GM12878 (cell line): ENCODE measurements at regions not wholly inside any gene's neighbourhood (a gene's known extent, or its start where the extent isn't known, plus 50 kb on each side); places are given as distances from the start of the nearest gene placed in this dataset.

ENCODE experiments used
- ATAC-seq: fragments of 200-7000 bp; cut with Tn5 transposase; 3 replicates; pipeline ENCODE4 v1.9.1; 2020; ENCODE audit warnings: mild to moderate bottlenecking, moderate library complexity
- BruUV-seq: library from RNA; stranded (reverse); fragments of 400-500 nt; replicated peaks from 2 replicates; lab custom pipeline; 2021; lab: Mats Ljungman, UMichigan
- CTCF ChIA-PET: fragments of 300-600 bp; sonication (Branson Sonifier 250); formaldehyde crosslinking; extraction: SDS; loops from one replicate; lab custom pipeline; 2021; ENCODE audit warnings: inconsistent platforms; lab: Yijun Ruan, JAX
- POLR2A ChIA-PET: fragments of 350-600 bp; formaldehyde crosslinking; extraction: SDS; loops from one replicate; lab custom pipeline; 2021; ENCODE audit warnings: inconsistent platforms; lab: Charles Lee
- RAD21 ChIA-PET: fragments of 300-600 bp; sonication (Branson Sonifier 250); formaldehyde crosslinking; loops from one replicate; lab custom pipeline; 2023; ENCODE audit warnings: antibody characterized with exemption; ENCODE audit not compliant: unreplicated experiment; lab: Charles Lee
- SMC1A ChIA-PET: fragments of 300-600 bp; sonication (Branson Sonifier 250); formaldehyde crosslinking; loops from one replicate; lab custom pipeline; 2023; ENCODE audit not compliant: unreplicated experiment, uncharacterized antibody; lab: Charles Lee
- DNase-seq: peaks from one replicate; pipeline ENCODE4 v3.0.0-alpha.2; 2011; ENCODE audit warnings: low read depth, low spot score
- FAIRE-seq: peaks from 3 replicates; lab custom pipeline; 2011; peaks lifted over from hg19 to GRCh38; lab: Jason Lieb, UNC
- H2AFZ ChIP-seq: 2 replicates; pipeline ENCODE4 v1.6.0; 2011; ENCODE audit warnings: low read depth, low read length, control low read depth; ENCODE audit not compliant: control insufficient read depth
- H3K27ac ChIP-seq: 2 replicates; pipeline ENCODE4 v1.5.1; 2011; ENCODE audit warnings: control low read depth; ENCODE audit not compliant: control insufficient read depth, insufficient read depth
- H3K27me3 ChIP-seq, 2 experiments: replicated peaks in 1 of 2; 2 replicates each; pipeline versions ENCODE4 v1.6.0 to v1.6.1; 2011; ENCODE audit warnings: low read length in 1 of 2; ENCODE audit not compliant: control insufficient read depth in 2 of 2, insufficient read depth in 2 of 2
- H3K36me3 ChIP-seq, 2 experiments: 2 replicates each; pipeline ENCODE4 v1.5.1; 2011; ENCODE audit warnings: low read length in 1 of 2; ENCODE audit not compliant: control insufficient read depth in 2 of 2, insufficient read depth in 2 of 2
- H3K4me1 ChIP-seq: 2 replicates; pipeline ENCODE4 v1.6.1; 2011; ENCODE audit warnings: mild to moderate bottlenecking, low read length, moderate library complexity, mixed read lengths; ENCODE audit not compliant: control insufficient read depth, insufficient read depth
- H3K4me2 ChIP-seq: 2 replicates; pipeline ENCODE4 v1.6.0; 2011; ENCODE audit warnings: control low read depth; ENCODE audit not compliant: control insufficient read depth, insufficient read depth
- H3K4me3 ChIP-seq: fragments of 200-600 bp; sonication (generic); 2 replicates; pipeline ENCODE4 v1.5.1; 2016
- H3K79me2 ChIP-seq: 2 replicates; pipeline ENCODE4 v1.6.0; 2011; ENCODE audit warnings: low read length; ENCODE audit not compliant: control insufficient read depth, insufficient read depth
- H3K9ac ChIP-seq: 2 replicates; pipeline ENCODE4 v1.8.0; 2011; ENCODE audit warnings: low read length, control low read depth, mixed read lengths; ENCODE audit not compliant: control insufficient read depth, insufficient read depth
- H3K9me3 ChIP-seq: replicated peaks from 3 replicates; pipeline ENCODE4 v1.5.1; 2011; ENCODE audit warnings: mild to moderate bottlenecking, low read length; ENCODE audit not compliant: control insufficient read depth, insufficient read depth
- H4K20me1 ChIP-seq: 2 replicates; pipeline ENCODE4 v1.6.0; 2011; ENCODE audit not compliant: control insufficient read depth, insufficient read depth
- BRCA1 ChIP-seq: IDR thresholded peaks from 2 replicates; pipeline ENCODE4 v1.6.1; 2011; ENCODE audit warnings: low read depth, low read length, improper control_type of control experiment
- HDGF ChIP-seq: fragments of 450-650 bp; IDR thresholded peaks from 2 replicates; pipeline ENCODE4 v1.6.1; 2016; ENCODE audit warnings: antibody characterized with exemption
- IRF4 ChIP-seq: IDR thresholded peaks from 2 replicates; pipeline ENCODE4 v1.6.1; 2011; ENCODE audit warnings: low read depth, low read length
- JUNB ChIP-seq: IDR thresholded peaks from 2 replicates; pipeline ENCODE4 v1.6.1; 2016; ENCODE audit warnings: antibody characterized with exemption, mild to moderate bottlenecking
- NFIC ChIP-seq: IDR thresholded peaks from 2 replicates; pipeline ENCODE4 v1.6.1; 2012; ENCODE audit warnings: low read depth, mild to moderate bottlenecking, inconsistent platforms, low read length, moderate library complexity
- TCF7 ChIP-seq: IDR thresholded peaks from 2 replicates; pipeline ENCODE4 v1.6.1; 2014; ENCODE audit warnings: antibody characterized with exemption, borderline replicate concordance
- WGBS: methylation state at CpG from one replicate; pipeline ENCODE4 v1.1.6; 2016; ENCODE audit warnings: low lambda C conversion rate; ENCODE audit not compliant: insufficient replicate concordance, insufficient coverage; ENCODE audit errors: missing lambda C conversion rate; 5-methylcytosine and 5-hydroxymethylcytosine counted together
- in situ Hi-C: fragments of 300-500 bp; cut with MboI; formaldehyde crosslinking; loops from 9 replicates; pipeline ENCODE4 v1.14.3; 2018; ENCODE audit warnings: mixed read lengths
- intact Hi-C: fragments of 100-400 bp; cut with micrococcal nuclease; formaldehyde crosslinking; loops from one replicate; pipeline ENCODE4 v1.14.2; 2022; ENCODE audit not compliant: unreplicated experiment
- TF ChIP-seq, protein P1 (sequence below): IDR thresholded peaks from 2 replicates; pipeline ENCODE4 v1.6.1; 2012; ENCODE audit warnings: improper control_type of control experiment, low read depth, low read length; ENCODE audit not compliant: insufficient replicate concordance
- TF ChIP-seq, protein P2 (sequence below): IDR thresholded peaks from 2 replicates; pipeline ENCODE4 v1.6.1; 2012; ENCODE audit warnings: low read length, inconsistent platforms
- TF ChIP-seq, protein P3 (sequence below): fragments of 150-350 bp; IDR thresholded peaks from 2 replicates; pipeline ENCODE4 v1.6.1; 2016; ENCODE audit warnings: low read depth, low read length

DNA sequence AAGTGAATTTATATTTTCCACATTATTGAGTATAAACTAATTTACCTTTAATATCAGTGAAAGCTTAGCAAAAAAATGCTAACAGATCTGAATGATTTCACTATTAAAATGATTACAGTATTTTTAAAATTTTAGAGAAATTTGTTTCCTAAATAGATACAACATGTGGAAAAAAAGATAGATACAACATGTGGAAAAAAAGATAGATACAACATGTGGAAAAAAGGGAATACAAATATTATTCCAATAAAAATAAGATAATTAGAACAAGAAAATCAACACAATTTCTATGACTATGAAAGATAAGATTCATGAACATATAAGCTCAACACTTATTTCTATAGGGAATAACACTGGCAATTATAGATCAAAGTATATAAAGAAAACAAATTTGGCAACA lies 865.9 kb upstream of the VRK2 start (continued):
- TF ChIP-seq, protein P1, sequence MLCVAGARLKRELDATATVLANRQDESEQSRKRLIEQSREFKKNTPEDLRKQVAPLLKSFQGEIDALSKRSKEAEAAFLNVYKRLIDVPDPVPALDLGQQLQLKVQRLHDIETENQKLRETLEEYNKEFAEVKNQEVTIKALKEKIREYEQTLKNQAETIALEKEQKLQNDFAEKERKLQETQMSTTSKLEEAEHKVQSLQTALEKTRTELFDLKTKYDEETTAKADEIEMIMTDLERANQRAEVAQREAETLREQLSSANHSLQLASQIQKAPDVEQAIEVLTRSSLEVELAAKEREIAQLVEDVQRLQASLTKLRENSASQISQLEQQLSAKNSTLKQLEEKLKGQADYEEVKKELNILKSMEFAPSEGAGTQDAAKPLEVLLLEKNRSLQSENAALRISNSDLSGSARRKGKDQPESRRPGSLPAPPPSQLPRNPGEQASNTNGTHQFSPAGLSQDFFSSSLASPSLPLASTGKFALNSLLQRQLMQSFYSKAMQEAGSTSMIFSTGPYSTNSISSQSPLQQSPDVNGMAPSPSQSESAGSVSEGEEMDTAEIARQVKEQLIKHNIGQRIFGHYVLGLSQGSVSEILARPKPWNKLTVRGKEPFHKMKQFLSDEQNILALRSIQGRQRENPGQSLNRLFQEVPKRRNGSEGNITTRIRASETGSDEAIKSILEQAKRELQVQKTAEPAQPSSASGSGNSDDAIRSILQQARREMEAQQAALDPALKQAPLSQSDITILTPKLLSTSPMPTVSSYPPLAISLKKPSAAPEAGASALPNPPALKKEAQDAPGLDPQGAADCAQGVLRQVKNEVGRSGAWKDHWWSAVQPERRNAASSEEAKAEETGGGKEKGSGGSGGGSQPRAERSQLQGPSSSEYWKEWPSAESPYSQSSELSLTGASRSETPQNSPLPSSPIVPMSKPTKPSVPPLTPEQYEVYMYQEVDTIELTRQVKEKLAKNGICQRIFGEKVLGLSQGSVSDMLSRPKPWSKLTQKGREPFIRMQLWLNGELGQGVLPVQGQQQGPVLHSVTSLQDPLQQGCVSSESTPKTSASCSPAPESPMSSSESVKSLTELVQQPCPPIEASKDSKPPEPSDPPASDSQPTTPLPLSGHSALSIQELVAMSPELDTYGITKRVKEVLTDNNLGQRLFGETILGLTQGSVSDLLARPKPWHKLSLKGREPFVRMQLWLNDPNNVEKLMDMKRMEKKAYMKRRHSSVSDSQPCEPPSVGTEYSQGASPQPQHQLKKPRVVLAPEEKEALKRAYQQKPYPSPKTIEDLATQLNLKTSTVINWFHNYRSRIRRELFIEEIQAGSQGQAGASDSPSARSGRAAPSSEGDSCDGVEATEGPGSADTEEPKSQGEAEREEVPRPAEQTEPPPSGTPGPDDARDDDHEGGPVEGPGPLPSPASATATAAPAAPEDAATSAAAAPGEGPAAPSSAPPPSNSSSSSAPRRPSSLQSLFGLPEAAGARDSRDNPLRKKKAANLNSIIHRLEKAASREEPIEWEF, result no peak

DNA sequence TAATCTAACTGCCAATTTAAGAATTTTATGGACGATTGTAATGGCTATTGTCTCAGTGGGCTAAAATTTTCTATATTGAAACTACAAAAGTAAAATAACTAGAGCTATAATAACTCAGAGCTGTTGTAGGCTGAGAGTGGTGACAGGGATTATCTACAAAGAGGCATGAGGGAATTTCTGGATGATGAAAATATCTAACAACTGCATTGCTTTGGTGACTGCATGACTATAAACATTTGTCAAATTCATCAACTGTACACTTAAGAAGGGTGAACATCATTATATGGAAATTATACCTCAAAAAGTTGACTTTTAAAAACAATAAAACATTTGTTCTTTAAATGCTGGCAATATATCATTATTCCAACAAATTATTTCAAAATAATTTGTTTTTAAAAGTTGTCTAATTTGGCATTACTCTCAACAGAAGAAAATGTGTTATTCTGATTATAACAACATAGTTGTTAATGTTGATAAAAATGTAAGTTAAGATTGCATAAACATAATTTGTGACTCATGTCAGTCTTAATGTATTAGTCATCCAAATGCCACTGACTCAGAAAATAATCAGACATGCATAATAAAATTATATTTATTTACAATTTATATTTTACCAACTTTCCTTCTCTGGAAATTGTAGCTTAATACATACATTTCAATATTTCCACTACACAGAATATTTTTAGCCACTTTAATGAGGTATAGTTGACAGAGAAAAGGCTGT lies 865.1 kb upstream of the VRK2 start:
- Histone ChIP-seq H3K79me2 (no peaks in the 10 kb centered on the region), H3K36me3 (no peaks in the 10 kb centered on the region), H3K9ac (no peak overlapping the region), H2AFZ (no peak overlapping the region), H3K9me3 (no peaks in the 10 kb centered on the region), H3K4me1 (no peaks in the 10 kb centered on the region), H3K4me2 (no peak overlapping the region), H3K4me3 (no peak overlapping the region), H3K27ac (no peak overlapping the region), H4K20me1 (no peaks in the 10 kb centered on the region), H3K27me3 (no peaks in the 10 kb centered on the region)
- ATAC-seq (no peak), DNase-seq (no peak), FAIRE-seq (no peak)
- ChIA-PET POLR2A (no interaction called here), RAD21 (no interaction called here), CTCF (interaction anchor here (1.3 kb wide), 1 partner anchor 316 kb away, joined by 4 read pairs; no protein-coding TSS in a partner anchor), SMC1A (interaction anchor here (0.6 kb wide), 1 partner anchor 67 kb away, joined by 3 read pairs; no protein-coding TSS in a partner anchor)
- TF ChIP-seq BRCA1, result no peak
- peak; percentile 59 for TF ChIP-seq JUNB
- TF ChIP-seq IRF4, result no peak
- no peak for TF ChIP-seq HDGF
- TF ChIP-seq, protein P2, sequence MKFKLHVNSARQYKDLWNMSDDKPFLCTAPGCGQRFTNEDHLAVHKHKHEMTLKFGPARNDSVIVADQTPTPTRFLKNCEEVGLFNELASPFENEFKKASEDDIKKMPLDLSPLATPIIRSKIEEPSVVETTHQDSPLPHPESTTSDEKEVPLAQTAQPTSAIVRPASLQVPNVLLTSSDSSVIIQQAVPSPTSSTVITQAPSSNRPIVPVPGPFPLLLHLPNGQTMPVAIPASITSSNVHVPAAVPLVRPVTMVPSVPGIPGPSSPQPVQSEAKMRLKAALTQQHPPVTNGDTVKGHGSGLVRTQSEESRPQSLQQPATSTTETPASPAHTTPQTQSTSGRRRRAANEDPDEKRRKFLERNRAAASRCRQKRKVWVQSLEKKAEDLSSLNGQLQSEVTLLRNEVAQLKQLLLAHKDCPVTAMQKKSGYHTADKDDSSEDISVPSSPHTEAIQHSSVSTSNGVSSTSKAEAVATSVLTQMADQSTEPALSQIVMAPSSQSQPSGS, result no peak
- no peak for TF ChIP-seq NFIC
- TF ChIP-seq TCF7, result no peak
- TF ChIP-seq, protein P3, sequence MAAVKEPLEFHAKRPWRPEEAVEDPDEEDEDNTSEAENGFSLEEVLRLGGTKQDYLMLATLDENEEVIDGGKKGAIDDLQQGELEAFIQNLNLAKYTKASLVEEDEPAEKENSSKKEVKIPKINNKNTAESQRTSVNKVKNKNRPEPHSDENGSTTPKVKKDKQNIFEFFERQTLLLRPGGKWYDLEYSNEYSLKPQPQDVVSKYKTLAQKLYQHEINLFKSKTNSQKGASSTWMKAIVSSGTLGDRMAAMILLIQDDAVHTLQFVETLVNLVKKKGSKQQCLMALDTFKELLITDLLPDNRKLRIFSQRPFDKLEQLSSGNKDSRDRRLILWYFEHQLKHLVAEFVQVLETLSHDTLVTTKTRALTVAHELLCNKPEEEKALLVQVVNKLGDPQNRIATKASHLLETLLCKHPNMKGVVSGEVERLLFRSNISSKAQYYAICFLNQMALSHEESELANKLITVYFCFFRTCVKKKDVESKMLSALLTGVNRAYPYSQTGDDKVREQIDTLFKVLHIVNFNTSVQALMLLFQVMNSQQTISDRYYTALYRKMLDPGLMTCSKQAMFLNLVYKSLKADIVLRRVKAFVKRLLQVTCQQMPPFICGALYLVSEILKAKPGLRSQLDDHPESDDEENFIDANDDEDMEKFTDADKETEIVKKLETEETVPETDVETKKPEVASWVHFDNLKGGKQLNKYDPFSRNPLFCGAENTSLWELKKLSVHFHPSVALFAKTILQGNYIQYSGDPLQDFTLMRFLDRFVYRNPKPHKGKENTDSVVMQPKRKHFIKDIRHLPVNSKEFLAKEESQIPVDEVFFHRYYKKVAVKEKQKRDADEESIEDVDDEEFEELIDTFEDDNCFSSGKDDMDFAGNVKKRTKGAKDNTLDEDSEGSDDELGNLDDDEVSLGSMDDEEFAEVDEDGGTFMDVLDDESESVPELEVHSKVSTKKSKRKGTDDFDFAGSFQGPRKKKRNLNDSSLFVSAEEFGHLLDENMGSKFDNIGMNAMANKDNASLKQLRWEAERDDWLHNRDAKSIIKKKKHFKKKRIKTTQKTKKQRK, result no peak
- WGBS, result 0% methylated on average over 1 of the region's 1 CpG
- BruUV-seq, result no TSS peak
- intact Hi-C loops, result no loop called here
- in situ Hi-C loops, result no loop called here
